Adipose tissue (tissue), 3 donors: ENCODE measurements at regions not wholly inside any gene's neighbourhood (a gene's known extent, or its start where the extent isn't known, plus 50 kb on each side); places are given as distances from the start of the nearest gene placed in this dataset.

Source experiments
- H3K27ac ChIP-seq: one replicate; pipeline ENCODE4 v1.5.1; 2013; ENCODE audit warnings: low read depth, low read length
- WGBS, 3 donors: extraction: QIAGEN DNeasy Blood & Tissue Kit; methylation state at CpG; one replicate each; pipeline ENCODE4 v1.1.7; 2013; 5-methylcytosine and 5-hydroxymethylcytosine counted together
- donor health status: healthy with polysubstance abuse.
- donor health status: Bipolar disorder and iron deficiency.
- donor health status: healthy.

GRCh38 chr14:53603994-53604393 lies 352.6 kb downstream of the BMP4 start:
- 94 to 95% (median 94%) methylated on average over 5 of the region's 5 CpGs for WGBS, 3 donors
- no peak overlapping the region for H3K27ac ChIP-seq

GRCh38 chr14:53601409-53601808 lies 355.2 kb downstream of the BMP4 start:
- WGBS, 3 donors: 52 to 89% (median 74%) methylated on average over 1 of the region's 1 CpG
- no peak overlapping the region for H3K27ac ChIP-seq

GRCh38 chr14:53599221-53599945 lies 357.2 kb downstream of the BMP4 start:
- no peak overlapping the region for H3K27ac ChIP-seq
- 76 to 80% (median 80%) methylated on average over 6 of the region's 6 CpGs for WGBS, 3 donors

- 70 to 77% (median 72%) methylated on average over 7 of the region's 7 CpGs for WGBS, 3 donors
Measured at GRCh38 chr14:53596853-53597525, 359.6 kb downstream of the BMP4 start.

GRCh38 chr14:53591816-53592215 lies 364.8 kb downstream of the BMP4 start:
- no peak overlapping the region for H3K27ac ChIP-seq
- WGBS, 3 donors: 67 to 73% (median 70%) methylated on average over 3 of the region's 3 CpGs

More at GRCh38 chr14:53596853-53597525, 359.6 kb downstream of the BMP4 start:
- H3K27ac ChIP-seq: no peak overlapping the region

- 30 to 48% (median 40%) methylated on average over 1 of the region's 1 CpG for WGBS, 3 donors
- no peak overlapping the region for H3K27ac ChIP-seq
Measured at GRCh38 chr14:53581504-53581903, 375.1 kb downstream of the BMP4 start.

GRCh38 chr14:53571641-53572328 lies 384.8 kb downstream of the BMP4 start:
- 40 to 48% (median 41%) methylated on average over 5 of the region's 5 CpGs for WGBS, 3 donors

GRCh38 chr14:53570411-53571387 lies 385.9 kb downstream of the BMP4 start:
- no peak overlapping the region for H3K27ac ChIP-seq
- 69 to 84% (median 83%) methylated on average over 9 of the region's 9 CpGs for WGBS, 3 donors

More at GRCh38 chr14:53571641-53572328, 384.8 kb downstream of the BMP4 start:
- H3K27ac ChIP-seq: no peak overlapping the region

- H3K27ac ChIP-seq: no peak overlapping the region
- 60 to 79% (median 65%) methylated on average over 2 of the region's 2 CpGs for WGBS, 3 donors
Measured at GRCh38 chr14:53569446-53569845, 387.2 kb downstream of the BMP4 start.

- WGBS, 3 donors: 87 to 97% (median 91%) methylated on average over 3 of the region's 3 CpGs
- no peak overlapping the region for H3K27ac ChIP-seq
Measured at GRCh38 chr14:53567236-53567780, 389.3 kb downstream of the BMP4 start.

- no peak overlapping the region for H3K27ac ChIP-seq
- 55 to 80% (median 68%) methylated on average over 1 of the region's 1 CpG for WGBS, 3 donors
Measured at GRCh38 chr14:53564870-53565269, 391.8 kb downstream of the BMP4 start.

GRCh38 chr14:53563628-53564027 lies 393.0 kb downstream of the BMP4 start:
- no peak overlapping the region for H3K27ac ChIP-seq

- H3K27ac ChIP-seq: no peak overlapping the region
- 84 to 86% (median 86%) methylated on average over 4 of the region's 4 CpGs for WGBS, 3 donors
Measured at GRCh38 chr14:53553221-53553620, 400.1 kb upstream of the DDHD1 start.

- H3K27ac ChIP-seq: no peak overlapping the region
Measured at GRCh38 chr14:53551862-53552261, 398.7 kb upstream of the DDHD1 start.

GRCh38 chr14:53550776-53551175 lies 397.7 kb upstream of the DDHD1 start:
- H3K27ac ChIP-seq: no peak overlapping the region
- WGBS, 3 donors: 75 to 83% (median 79%) methylated on average over 5 of the region's 5 CpGs

GRCh38 chr14:53549956-53550355 lies 396.8 kb upstream of the DDHD1 start:
- WGBS, 3 donors: 61 to 68% (median 64%) methylated on average over 8 of the region's 8 CpGs

GRCh38 chr14:53547593-53547992 lies 394.5 kb upstream of the DDHD1 start:
- H3K27ac ChIP-seq: no peak overlapping the region
- 89 to 100% (median 95%) methylated on average over 1 of the region's 1 CpG for WGBS, 3 donors

More at GRCh38 chr14:53549956-53550355, 396.8 kb upstream of the DDHD1 start:
- H3K27ac ChIP-seq: no peak overlapping the region

GRCh38 chr14:53545217-53545616 lies 392.1 kb upstream of the DDHD1 start:
- H3K27ac ChIP-seq: no peak overlapping the region
